Kidney (tissue), 13 donors: ENCODE measurements at regions not wholly inside any gene's neighbourhood (a gene's known extent, or its start where the extent isn't known, plus 50 kb on each side); places are given as distances from the start of the nearest gene placed in this dataset.

Experiments used
- DNase-seq, 5 donors: peaks; one replicate each; pipeline ENCODE4 v3.0.0-alpha.2; 2013 to 2020
- FAIRE-seq: peaks from 2 replicates; lab custom pipeline; 2012; peaks lifted over from hg19 to GRCh38; lab: Jason Lieb, UNC
- H3K27ac ChIP-seq, 2 donors: one replicate each; pipeline ENCODE4 v1.7.0; 2013; ENCODE audit warnings: low read depth in 2 of 2, low read length in 2 of 2, inconsistent platforms in 1 of 2
- H3K27me3 ChIP-seq: one replicate; pipeline ENCODE4 v1.7.1; 2013; ENCODE audit warnings: low read length, inconsistent platforms; ENCODE audit not compliant: control insufficient read depth, insufficient read depth
- H3K36me3 ChIP-seq, 3 donors: one replicate each; pipeline versions ENCODE4 v1.7.0 to v1.7.1; 2013; ENCODE audit warnings: low read length in 3 of 3, control low read depth in 1 of 3, inconsistent platforms in 1 of 3; ENCODE audit not compliant: insufficient read depth in 3 of 3, control insufficient read depth in 2 of 3
- H3K4me1 ChIP-seq, 3 donors: one replicate each; pipeline versions ENCODE4 v1.7.0 to v1.7.1; 2013; ENCODE audit warnings: low read length in 3 of 3, inconsistent platforms in 1 of 3, low read depth in 1 of 3; ENCODE audit not compliant: control insufficient read depth in 2 of 3, insufficient read depth in 2 of 3
- H3K4me3 ChIP-seq, 3 donors: one replicate each; pipeline versions ENCODE4 v1.7.0 to v1.8.1; 2013; ENCODE audit warnings: low read length in 3 of 3, control low read depth in 1 of 3, inconsistent platforms in 1 of 3
- H3K9ac ChIP-seq, 3 donors: one replicate each; pipeline versions ENCODE4 v1.7.0 to v1.7.1; 2013; ENCODE audit warnings: low read length in 3 of 3, control low read depth in 1 of 3, inconsistent platforms in 1 of 3
- H3K9me3 ChIP-seq, 3 donors: one replicate each; pipeline versions ENCODE4 v1.7.0 to v1.7.1; 2013; ENCODE audit warnings: low read length in 3 of 3, control low read depth in 1 of 3, inconsistent platforms in 1 of 3; ENCODE audit not compliant: control insufficient read depth in 2 of 3, insufficient read depth in 1 of 3
- CTCF ChIP-seq: IDR thresholded peaks from 3 replicates; pipeline ENCODE4 v1.5.1; 2012; ENCODE audit warnings: mild to moderate bottlenecking, moderate library complexity, borderline replicate concordance; ENCODE audit not compliant: insufficient read depth; ENCODE audit errors: extremely low read depth
- intact Hi-C: fragments of 100-400 bp; cut with DNase I; formaldehyde crosslinking; loops from one replicate; pipeline ENCODE4 v1.11.1; 2022
- donor health status: control.
- donor health status: control.
- donor health status: control.
- donor health status: control.
- donor health status: control.
- donor health status: DM: yes; HTN: yes; CAD: no.
- donor health status: Normal renal cell carcinoma (clear cell type).

GRCh38 chr17:74019271-74019670, 184.2 kb upstream of the RPL38 start:
- Histone ChIP-seq H3K27me3 (no peaks in the 10 kb centered on the region), H3K36me3 (no peaks in the 10 kb centered on the region), H3K27ac (no peak overlapping the region), H3K4me3 (no peak overlapping the region), H3K9ac (no peak overlapping the region), H3K4me1 (no peaks in the 10 kb centered on the region), H3K9me3 (peaks cover 0 to 7% (median 0%) of the 10 kb centered on the region in 3 donors)
- intact Hi-C loops: no loop called here
- TF ChIP-seq CTCF: no peak
- FAIRE-seq (no peak), DNase-seq (no peak)

- Histone ChIP-seq H3K27ac (no peak overlapping the region), H3K4me3 (no peak overlapping the region), H3K36me3 (no peaks in the 10 kb centered on the region), H3K9ac (no peak overlapping the region), H3K4me1 (no peaks in the 10 kb centered on the region), H3K9me3 (peaks cover 0 to 7% (median 0%) of the 10 kb centered on the region in 3 donors), H3K27me3 (no peaks in the 10 kb centered on the region)
- FAIRE-seq (no peak), DNase-seq (no peak)
- intact Hi-C loops: no loop called here
- no peak for TF ChIP-seq CTCF
Observed at GRCh38 chr17:74019860-74020259, 183.6 kb upstream of the RPL38 start.

- H3K27me3 ChIP-seq: no peaks in the 10 kb centered on the region
- no peak overlapping the region for H3K27ac ChIP-seq
- intact Hi-C loops: no loop called here
- H3K4me1 ChIP-seq: no peaks in the 10 kb centered on the region
- no peak for TF ChIP-seq CTCF
- H3K36me3 ChIP-seq: no peaks in the 10 kb centered on the region
- FAIRE-seq: no peak
- no peak for DNase-seq
- peaks cover 0 to 3% (median 0%) of the 10 kb centered on the region in 3 donors for H3K9me3 ChIP-seq
- H3K4me3 ChIP-seq: no peak overlapping the region
- no peak overlapping the region for H3K9ac ChIP-seq
Observed at GRCh38 chr17:74020522-74020921, 183.0 kb upstream of the RPL38 start.
